Astrocyte (in vitro differentiated cells and primary cell): ENCODE measurements at regions not wholly inside any gene's neighbourhood (a gene's known extent, or its start where the extent isn't known, plus 50 kb on each side); places are given as distances from the start of the nearest gene placed in this dataset.

Experiments
- DNase-seq: peaks from one replicate; pipeline ENCODE4 v3.0.0-alpha.2; 2010; ENCODE audit warnings: low read depth
- FAIRE-seq: peaks from 2 replicates; lab custom pipeline; 2011; peaks lifted over from hg19 to GRCh38; lab: Jason Lieb, UNC
- H2AFZ ChIP-seq: 2 replicates; pipeline ENCODE4 v1.6.0; 2012; ENCODE audit warnings: low read depth, low read length, inconsistent platforms
- H3K27ac ChIP-seq: 2 replicates; pipeline ENCODE4 v1.5.1; 2011; ENCODE audit warnings: low read depth, low read length, inconsistent platforms
- H3K27me3 ChIP-seq: 2 replicates; pipeline ENCODE4 v1.6.0; 2011; ENCODE audit warnings: low read length, inconsistent platforms; ENCODE audit not compliant: insufficient read depth
- H3K36me3 ChIP-seq: 2 replicates; pipeline ENCODE4 v1.5.1; 2011; ENCODE audit warnings: low read length, inconsistent platforms; ENCODE audit not compliant: insufficient read depth
- H3K4me1 ChIP-seq: 2 replicates; pipeline ENCODE4 v1.5.1; 2011; ENCODE audit warnings: low read length, inconsistent platforms; ENCODE audit not compliant: insufficient read depth
- H3K4me2 ChIP-seq: 2 replicates; pipeline ENCODE4 v1.6.0; 2012; ENCODE audit warnings: low read length, inconsistent platforms
- H3K4me3 ChIP-seq: 2 replicates; pipeline ENCODE4 v1.5.1; 2011; ENCODE audit warnings: low read depth, mild to moderate bottlenecking, low read length, inconsistent platforms; ENCODE audit not compliant: insufficient read depth
- H3K79me2 ChIP-seq: 2 replicates; pipeline ENCODE4 v1.6.0; 2012; ENCODE audit warnings: mild to moderate bottlenecking, low read length, inconsistent platforms; ENCODE audit not compliant: insufficient read depth
- H3K9ac ChIP-seq: 2 replicates; pipeline ENCODE4 v1.6.0; 2012; ENCODE audit warnings: mild to moderate bottlenecking, low read length, inconsistent platforms
- H3K9me3 ChIP-seq: 2 replicates; pipeline ENCODE4 v1.5.1; 2012; ENCODE audit warnings: low read depth, mild to moderate bottlenecking, low read length, inconsistent platforms; ENCODE audit not compliant: insufficient read depth
- H4K20me1 ChIP-seq: 2 replicates; pipeline ENCODE4 v1.6.0; 2012; ENCODE audit warnings: low read length, inconsistent platforms; ENCODE audit not compliant: insufficient read depth
- H3K27ac Mint-ChIP-seq: one replicate; pipeline ENCODE4 v1.8.0; 2021; ENCODE audit warnings: mild to moderate bottlenecking, mixed read lengths; ENCODE audit not compliant: unreplicated experiment
- H3K27me3 Mint-ChIP-seq: one replicate; pipeline ENCODE4 v1.8.0; 2021; ENCODE audit warnings: low read depth, mixed read lengths; ENCODE audit not compliant: unreplicated experiment
- H3K36me3 Mint-ChIP-seq: one replicate; pipeline ENCODE4 v1.8.0; 2021; ENCODE audit warnings: low read depth, mixed read lengths; ENCODE audit not compliant: unreplicated experiment
- H3K4me1 Mint-ChIP-seq: one replicate; pipeline ENCODE4 v1.8.0; 2021; ENCODE audit warnings: low read depth, mixed read lengths; ENCODE audit not compliant: unreplicated experiment
- H3K4me3 Mint-ChIP-seq: one replicate; pipeline ENCODE4 v1.8.0; 2021; ENCODE audit warnings: mild to moderate bottlenecking, moderate library complexity, mixed read lengths; ENCODE audit not compliant: unreplicated experiment
- H3K9me3 Mint-ChIP-seq: one replicate; pipeline ENCODE4 v1.8.0; 2021; ENCODE audit warnings: mild to moderate bottlenecking, mixed read lengths; ENCODE audit not compliant: unreplicated experiment
- EZH2 ChIP-seq: IDR thresholded peaks from 2 replicates; pipeline ENCODE4 v1.6.1; 2012; ENCODE audit warnings: mild to moderate bottlenecking, low read length, inconsistent platforms; ENCODE audit not compliant: insufficient read depth
- TF ChIP-seq, protein P1 (sequence below): IDR thresholded peaks from 2 replicates; pipeline ENCODE4 v1.5.1; 2011; ENCODE audit warnings: low read depth, mild to moderate bottlenecking, inconsistent platforms, low read length, moderate library complexity; ENCODE audit not compliant: insufficient read depth

GRCh38 chr13:100725472-100725871, 50.9 kb upstream of the TMTC4 start:
- no peak overlapping the region for H3K4me3 Mint-ChIP-seq
- no peak overlapping the region for H3K27ac ChIP-seq
- TF ChIP-seq, protein P1, sequence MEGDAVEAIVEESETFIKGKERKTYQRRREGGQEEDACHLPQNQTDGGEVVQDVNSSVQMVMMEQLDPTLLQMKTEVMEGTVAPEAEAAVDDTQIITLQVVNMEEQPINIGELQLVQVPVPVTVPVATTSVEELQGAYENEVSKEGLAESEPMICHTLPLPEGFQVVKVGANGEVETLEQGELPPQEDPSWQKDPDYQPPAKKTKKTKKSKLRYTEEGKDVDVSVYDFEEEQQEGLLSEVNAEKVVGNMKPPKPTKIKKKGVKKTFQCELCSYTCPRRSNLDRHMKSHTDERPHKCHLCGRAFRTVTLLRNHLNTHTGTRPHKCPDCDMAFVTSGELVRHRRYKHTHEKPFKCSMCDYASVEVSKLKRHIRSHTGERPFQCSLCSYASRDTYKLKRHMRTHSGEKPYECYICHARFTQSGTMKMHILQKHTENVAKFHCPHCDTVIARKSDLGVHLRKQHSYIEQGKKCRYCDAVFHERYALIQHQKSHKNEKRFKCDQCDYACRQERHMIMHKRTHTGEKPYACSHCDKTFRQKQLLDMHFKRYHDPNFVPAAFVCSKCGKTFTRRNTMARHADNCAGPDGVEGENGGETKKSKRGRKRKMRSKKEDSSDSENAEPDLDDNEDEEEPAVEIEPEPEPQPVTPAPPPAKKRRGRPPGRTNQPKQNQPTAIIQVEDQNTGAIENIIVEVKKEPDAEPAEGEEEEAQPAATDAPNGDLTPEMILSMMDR, result no peak
- no peak for TF ChIP-seq EZH2
- no peaks in the 10 kb centered on the region for H3K27me3 Mint-ChIP-seq
- H3K36me3 Mint-ChIP-seq, result no peaks in the 10 kb centered on the region
- DNase-seq, result no peak
- H3K9me3 ChIP-seq, result no peaks in the 10 kb centered on the region
- no peaks in the 10 kb centered on the region for H3K79me2 ChIP-seq
- no peaks in the 10 kb centered on the region for H3K4me1 ChIP-seq
- H3K4me1 Mint-ChIP-seq, result no peaks in the 10 kb centered on the region
- no peak for FAIRE-seq
- H3K4me3 ChIP-seq, result no peak overlapping the region
- no peak overlapping the region for H3K4me2 ChIP-seq
- no peaks in the 10 kb centered on the region for H3K27me3 ChIP-seq
- H3K9me3 Mint-ChIP-seq, result peaks cover 2% of the 10 kb centered on the region
- no peak overlapping the region for H2AFZ ChIP-seq
- no peak overlapping the region for H3K9ac ChIP-seq
- H3K36me3 ChIP-seq, result no peaks in the 10 kb centered on the region
- no peak overlapping the region for H3K27ac Mint-ChIP-seq
- H4K20me1 ChIP-seq, result no peaks in the 10 kb centered on the region

GRCh38 chr13:100724568-100724967, 50.0 kb upstream of the TMTC4 start:
- no peak for TF ChIP-seq EZH2
- TF ChIP-seq, protein P1, result no peak
- H3K4me2 ChIP-seq, result no peak overlapping the region
- H3K4me1 ChIP-seq, result no peaks in the 10 kb centered on the region
- DNase-seq, result no peak
- H3K27ac ChIP-seq, result no peak overlapping the region
- no peaks in the 10 kb centered on the region for H3K79me2 ChIP-seq
- no peaks in the 10 kb centered on the region for H3K27me3 ChIP-seq
- H3K27ac Mint-ChIP-seq, result no peak overlapping the region
- H2AFZ ChIP-seq, result no peak overlapping the region
- no peak overlapping the region for H3K4me3 Mint-ChIP-seq
- no peaks in the 10 kb centered on the region for H3K36me3 Mint-ChIP-seq
- no peak for FAIRE-seq
- no peak overlapping the region for H3K4me3 ChIP-seq
- H3K9me3 ChIP-seq, result no peaks in the 10 kb centered on the region
- no peaks in the 10 kb centered on the region for H3K36me3 ChIP-seq
- H3K4me1 Mint-ChIP-seq, result no peaks in the 10 kb centered on the region
- H3K27me3 Mint-ChIP-seq, result no peaks in the 10 kb centered on the region
- H3K9ac ChIP-seq, result no peak overlapping the region
- H3K9me3 Mint-ChIP-seq, result peaks cover 2% of the 10 kb centered on the region
- H4K20me1 ChIP-seq, result no peaks in the 10 kb centered on the region
